ENCODE measurements at regions not wholly inside any gene's neighbourhood (a gene's known extent, or its start where the extent isn't known, plus 50 kb on each side); places are given as distances from the start of the nearest gene placed in this dataset.
"Not testable (repeated sequence)": the region's sequence is repeated elsewhere in the genome, so short reads cannot be mapped to it uniquely, and the experiment has no call there.

- DNase-seq, result no peak
- ATAC-seq, result no peak
These were observed 270.0 kb upstream of the PROK2 start for GRCh38 chr3:72054976-72055375.

DNA sequence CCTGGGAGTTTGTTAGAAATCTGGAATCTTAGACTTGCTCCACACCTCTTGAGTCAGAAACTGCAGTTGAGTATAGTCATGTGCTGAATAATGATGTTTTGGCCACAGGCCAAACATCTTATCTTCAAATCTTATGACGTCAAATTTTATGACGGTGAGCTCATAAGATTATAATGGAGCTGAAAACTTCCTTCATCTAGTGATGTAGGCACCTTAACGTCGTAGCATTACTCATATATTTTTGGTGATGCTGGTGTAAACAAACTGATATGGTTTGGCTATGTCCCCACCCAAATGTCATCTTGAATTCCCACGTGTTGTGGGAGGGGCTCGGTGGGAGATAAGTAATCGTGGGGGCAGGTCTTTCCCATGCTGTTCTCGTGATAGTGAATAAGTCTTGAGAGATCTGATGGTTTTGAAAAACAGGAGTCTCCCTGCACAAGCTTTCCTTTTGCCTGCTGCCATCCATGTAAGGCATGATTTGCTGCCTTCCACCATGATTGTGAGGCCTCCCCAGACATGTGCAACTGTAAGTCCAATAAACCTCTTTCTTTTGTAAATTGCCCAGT lies 268.0 kb upstream of the PROK2 start:
- DNase-seq (no peak), ATAC-seq (no peak)

- no peak for ATAC-seq
These were observed 265.8 kb upstream of the PROK2 start for GRCh38 chr3:72050771-72051170.

GRCh38 chr3:72050048-72050632 lies 265.2 kb upstream of the PROK2 start:
- ATAC-seq (no peak), DNase-seq (no peak)

More at GRCh38 chr3:72050771-72051170, 265.8 kb upstream of the PROK2 start:
- no peak for DNase-seq

DNA sequence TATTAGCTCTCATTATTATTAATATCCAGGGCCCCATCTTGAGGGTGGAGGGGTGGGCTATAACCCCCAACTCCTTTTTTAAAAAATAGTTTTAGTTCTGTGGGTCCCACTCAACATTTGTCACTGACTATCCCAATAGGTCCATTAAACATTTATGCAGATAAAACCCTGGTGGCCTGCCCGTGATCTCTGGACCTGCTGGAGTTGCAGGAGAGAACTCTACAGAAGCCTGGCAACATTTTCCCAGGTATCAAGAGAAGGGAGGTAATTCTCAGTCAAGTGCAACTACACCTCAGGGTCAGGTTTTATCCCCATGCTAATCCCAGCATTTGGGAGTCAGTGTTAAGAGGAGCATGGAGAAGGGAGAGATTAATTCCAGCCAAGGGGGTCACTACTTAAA lies 264.4 kb upstream of the PROK2 start:
- ATAC-seq (no peak), DNase-seq (no peak)

- no peak for ATAC-seq
- no peak for DNase-seq
These were observed 263.9 kb upstream of the PROK2 start for GRCh38 chr3:72048873-72049272.

DNA sequence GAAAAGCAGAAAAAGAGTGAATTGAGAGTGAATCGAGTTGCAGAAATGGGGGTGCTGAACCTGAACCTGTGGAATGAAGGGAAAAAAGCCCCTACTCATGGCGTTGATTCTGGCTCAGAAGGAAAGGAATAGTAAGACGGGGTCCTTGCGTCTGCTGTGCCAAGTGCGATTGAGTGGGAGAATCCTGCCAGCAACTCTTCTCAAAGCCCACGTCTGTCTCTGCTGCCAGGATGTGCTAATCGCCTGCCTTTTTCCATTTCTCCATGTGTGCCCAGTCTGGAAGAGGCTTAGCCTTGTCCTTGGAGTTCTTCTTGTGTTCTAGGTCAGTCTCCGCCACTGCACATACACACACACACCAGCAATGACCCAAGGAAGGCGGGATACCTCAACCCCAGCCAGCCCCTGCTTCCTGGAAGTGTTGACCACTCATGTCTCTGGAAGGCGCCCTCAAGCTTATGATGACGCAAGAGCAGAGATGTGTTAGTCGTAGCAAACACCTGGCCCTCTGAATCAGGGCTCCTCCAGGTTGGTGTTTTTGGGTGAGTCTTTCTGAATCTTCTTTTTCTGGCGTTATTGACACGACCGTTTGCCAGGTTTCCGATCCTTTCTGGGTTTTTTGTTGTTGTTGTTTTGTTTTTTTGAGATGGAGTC lies 262.4 kb upstream of the PROK2 start:
- ATAC-seq (no peak), DNase-seq (no peak)

GRCh38 chr3:72044231-72044855 lies 259.4 kb upstream of the PROK2 start:
- DNase-seq (no peak), ATAC-seq (no peak)

DNA sequence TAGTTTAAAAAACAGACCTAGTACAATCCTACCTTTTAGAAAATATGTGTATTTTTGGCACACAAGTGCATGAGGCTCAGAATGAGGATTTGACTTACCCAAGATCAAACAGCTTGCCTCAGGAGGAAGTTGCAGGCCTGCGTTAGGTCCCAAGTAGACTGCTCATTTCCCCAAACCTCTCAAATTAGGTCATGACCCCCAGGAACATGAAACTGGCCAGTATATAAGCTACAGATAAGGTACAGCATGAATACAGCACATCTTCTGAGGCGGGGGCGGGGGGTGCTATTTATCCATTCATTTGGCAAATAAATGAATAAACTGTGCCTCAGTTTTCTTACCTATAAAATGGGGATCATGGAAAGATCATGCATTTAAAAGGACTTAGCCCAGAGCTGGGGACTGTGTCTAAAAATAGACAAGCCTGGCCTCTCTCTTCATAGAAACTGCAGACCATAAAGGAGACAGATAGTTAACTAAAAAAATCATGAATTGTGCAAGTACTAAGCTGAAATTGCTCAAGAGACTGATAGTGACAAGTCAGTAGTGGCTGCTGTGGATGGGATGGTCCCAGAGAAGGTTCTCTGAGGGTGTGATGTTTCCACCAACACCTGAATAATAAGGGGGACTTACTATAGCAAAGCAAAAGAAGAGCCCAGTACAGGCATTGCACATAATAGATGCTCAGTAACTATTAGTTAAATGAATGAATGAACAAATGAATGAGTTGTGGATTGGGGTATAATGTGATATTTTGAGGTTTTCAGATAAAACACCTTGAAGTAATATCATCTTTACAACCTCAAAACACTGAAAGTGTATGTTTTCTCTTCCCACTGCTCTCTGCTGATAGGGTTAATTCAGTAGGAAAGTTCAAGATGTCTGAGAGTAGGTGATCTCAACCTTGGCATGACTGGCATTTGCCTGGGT lies 258.5 kb upstream of the PROK2 start:
- DNase-seq (no peak), ATAC-seq (no peak)

GRCh38 chr3:72042397-72043203 lies 257.7 kb upstream of the PROK2 start:
- DNase-seq (no peak), ATAC-seq (no peak)

DNA sequence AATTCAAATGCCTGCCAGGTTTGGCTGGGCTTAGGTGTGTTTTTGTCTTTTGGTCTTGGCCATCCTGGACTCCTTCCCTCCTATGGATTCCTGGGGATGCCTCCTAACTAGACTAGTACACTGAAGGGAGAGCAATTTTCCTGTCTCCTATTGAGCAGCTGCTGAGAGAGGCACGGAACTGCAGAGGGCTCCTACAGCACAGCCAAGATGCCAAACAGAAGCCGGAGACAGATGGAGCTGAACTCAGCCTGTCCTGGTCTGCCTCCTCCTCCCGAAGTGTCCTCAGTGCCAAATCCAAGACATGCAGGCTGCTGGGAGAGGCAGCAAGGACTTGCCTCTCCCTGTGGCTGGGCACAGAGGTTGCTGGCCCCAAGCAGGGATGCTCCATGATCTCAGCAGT lies 256.6 kb upstream of the PROK2 start:
- no peak for ATAC-seq
- DNase-seq, result no peak

DNA sequence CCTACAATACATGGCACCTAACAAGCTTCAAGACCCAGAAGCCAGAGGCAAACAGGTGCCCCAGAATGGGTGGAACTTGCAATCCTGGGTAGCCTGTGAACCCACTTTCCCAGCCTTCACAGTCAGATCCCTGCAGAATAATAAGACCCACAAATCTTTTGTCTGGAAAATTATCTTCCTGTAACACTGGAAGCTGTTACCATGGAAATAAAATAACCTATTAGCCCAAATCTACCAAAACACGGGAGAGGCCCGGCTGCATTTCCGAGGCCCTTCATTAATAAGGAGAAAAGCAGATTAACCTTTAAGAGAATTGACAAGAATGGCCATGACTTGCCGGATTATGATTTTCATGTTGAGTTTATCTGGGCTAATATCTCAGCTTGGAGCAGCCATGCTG lies 256.1 kb upstream of the PROK2 start:
- DNase-seq, result no peak
- ATAC-seq, result no peak

DNA sequence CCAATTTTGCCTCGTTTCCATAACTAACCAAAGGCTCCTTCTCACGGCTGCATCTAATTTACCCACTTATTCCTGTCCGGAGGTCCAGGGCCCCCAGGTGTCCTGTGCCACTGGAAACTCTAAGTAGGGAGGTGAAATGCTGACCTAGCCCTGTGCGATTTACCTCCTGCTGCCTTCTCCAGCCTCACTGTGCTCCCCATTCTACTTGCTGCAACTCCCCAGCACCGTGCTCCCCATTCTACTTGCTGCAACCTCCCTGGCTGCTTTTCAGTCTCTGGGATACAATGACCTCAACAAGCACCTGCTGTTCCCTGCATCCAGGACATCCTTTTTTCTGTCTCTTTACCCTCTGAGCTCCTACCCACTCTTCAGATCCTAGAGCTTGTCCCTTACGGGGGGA lies 254.7 kb upstream of the PROK2 start:
- no peak for ATAC-seq
- no peak for DNase-seq

- DNase-seq (no peak), ATAC-seq (no peak)
These were observed 252.0 kb upstream of the PROK2 start for GRCh38 chr3:72036899-72037298.

- ATAC-seq, result no peak
- DNase-seq, result no peak
These were observed 250.7 kb upstream of the PROK2 start for GRCh38 chr3:72035606-72036005.

GRCh38 chr3:72034986-72035385 lies 250.0 kb upstream of the PROK2 start:
- DNase-seq, result no peak
- no peak for ATAC-seq

DNA sequence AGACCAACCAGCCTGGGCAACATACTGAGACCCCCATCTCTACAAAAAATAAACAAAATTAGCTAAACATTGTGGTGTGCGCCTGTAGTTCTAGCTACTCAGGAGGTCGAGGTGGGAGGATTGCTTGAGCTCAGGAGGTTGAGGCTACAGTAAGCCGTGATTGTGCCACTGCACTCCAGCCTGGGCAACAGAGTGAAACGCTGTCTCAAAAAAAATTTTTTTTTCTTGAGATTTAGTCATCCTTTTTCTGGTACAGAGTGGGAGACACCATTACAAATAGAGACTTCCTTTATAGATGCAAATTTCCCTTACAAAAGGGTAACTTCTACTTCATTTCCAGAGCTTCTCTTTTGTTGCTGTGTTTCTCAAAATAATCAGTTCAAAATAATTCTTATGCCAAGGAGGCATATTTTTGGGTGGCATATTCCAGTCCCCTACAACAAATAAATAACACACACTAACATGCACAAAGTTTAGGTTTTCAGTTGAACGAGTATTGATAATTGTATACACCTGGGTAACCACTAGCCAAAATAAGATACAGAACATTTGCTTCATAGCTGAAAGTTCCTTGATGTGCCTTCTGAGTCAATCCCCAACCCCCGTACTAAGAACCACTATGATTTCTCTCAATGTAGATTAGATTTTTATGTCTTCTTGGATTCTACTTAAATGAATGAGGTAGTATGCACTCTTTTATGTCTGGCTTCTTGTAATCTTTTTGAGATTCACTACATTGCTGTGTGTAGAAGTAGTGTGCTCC lies 248.9 kb upstream of the PROK2 start:
- DNase-seq (no peak), ATAC-seq (no peak)

DNA sequence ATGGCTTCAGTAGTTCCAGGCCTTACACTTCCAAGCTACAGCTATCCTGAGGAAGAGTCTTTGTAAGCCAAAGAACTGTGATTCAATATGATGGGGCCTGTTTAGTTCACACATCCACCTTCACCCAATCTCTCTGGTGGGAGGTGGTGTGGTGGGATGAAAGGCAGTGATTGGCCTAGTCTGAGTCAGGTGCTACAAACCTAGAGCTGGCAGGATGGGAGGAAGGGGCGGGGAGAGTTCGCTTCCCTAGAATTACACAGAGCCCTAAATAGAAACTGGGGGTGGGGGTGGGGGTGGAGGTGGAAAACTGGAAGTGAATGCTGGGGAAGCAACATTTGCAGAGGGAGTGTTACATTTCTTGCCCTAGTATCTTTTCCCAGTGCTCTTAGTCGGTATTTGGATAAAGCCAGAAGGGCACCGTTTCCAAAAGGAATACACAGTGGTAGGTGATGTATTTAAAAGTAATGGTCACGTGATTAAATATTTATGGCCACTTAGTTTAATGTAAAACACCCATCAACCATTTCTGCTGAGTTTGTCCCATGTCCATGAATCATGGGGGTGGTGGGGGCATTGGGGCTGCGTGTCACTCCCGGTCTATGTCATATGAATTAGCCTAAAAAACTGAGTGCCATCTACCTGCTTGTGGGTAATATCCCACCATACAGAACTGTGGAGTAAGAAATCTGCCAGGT lies 247.6 kb upstream of the PROK2 start:
- DNase-seq (no peak), ATAC-seq (no peak)

DNA sequence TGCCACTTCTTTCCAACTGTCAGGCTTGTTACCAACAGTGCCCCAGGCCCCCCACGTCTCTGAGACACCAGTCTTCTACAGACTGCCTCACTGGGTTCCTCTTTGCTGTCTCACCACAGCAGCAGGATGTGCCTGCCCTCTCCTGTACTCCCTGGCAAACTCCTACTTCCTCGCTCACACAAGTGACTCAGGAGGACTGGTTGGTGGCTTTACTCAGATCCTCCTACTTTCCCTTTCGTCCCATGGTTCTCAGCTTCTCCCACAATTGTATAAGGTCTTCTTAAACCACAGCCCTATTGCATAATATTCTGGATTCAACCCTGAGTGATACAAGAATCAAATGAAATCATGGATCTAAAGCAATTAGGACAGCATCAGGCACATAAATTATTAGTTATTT lies 246.6 kb upstream of the PROK2 start:
- DNase-seq, result no peak
- peak; percentile 40 for ATAC-seq

DNA sequence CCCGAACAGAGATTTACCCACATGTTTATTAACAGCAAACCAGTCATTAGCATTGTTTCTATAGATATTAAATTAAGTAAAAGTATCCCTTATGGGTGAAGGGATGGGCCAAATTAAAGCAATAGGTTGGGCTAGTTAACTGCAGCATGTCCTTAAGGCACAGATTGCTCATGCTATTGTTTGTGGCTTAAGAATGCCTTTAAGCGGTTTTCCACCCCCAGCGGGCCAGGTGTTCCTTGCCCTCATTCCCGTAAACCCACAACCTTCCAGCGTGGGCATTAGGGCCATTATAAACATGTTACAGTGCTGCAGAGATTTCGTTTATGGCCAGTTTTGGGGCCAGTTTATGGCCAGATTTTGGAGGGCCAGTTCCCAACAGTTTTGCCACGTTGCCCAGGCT lies 245.3 kb upstream of the PROK2 start:
- not testable (repeated sequence) for ATAC-seq, DNase-seq
